Gastroesophageal sphincter (tissue), 3 donors: ENCODE measurements at regions not wholly inside any gene's neighbourhood (a gene's known extent, or its start where the extent isn't known, plus 50 kb on each side); places are given as distances from the start of the nearest gene placed in this dataset.

Experiments
- EP300 ChIP-seq: sonication (generic); formaldehyde crosslinking; IDR thresholded peaks from one replicate; pipeline ENCODE4 v1.6.1; 2017; ENCODE audit warnings: antibody characterized with exemption, mild to moderate bottlenecking
- POLR2A ChIP-seq, 2 donors: fragments of 450-650 bp; IDR thresholded peaks; one replicate each; pipeline ENCODE4 v1.6.1; 2017; ENCODE audit warnings: antibody characterized with exemption in 2 of 2, mild to moderate bottlenecking in 2 of 2, moderate library complexity in 1 of 2
- POLR2AphosphoS5 ChIP-seq: sonication (generic); formaldehyde crosslinking; IDR thresholded peaks from one replicate; pipeline ENCODE4 v1.6.1; 2017; ENCODE audit warnings: antibody characterized with exemption
- TF ChIP-seq, protein P1 (sequence below), 4 experiments: fragments of 200-600 bp in 2 of 4; fragments of 450-650 bp in 2 of 4; sonication (generic) in 1 of 4; IDR thresholded peaks; one replicate each; pipeline ENCODE4 v1.5.1; 2017 to 2019; ENCODE audit warnings: antibody characterized with exemption in 4 of 4, mild to moderate bottlenecking in 2 of 4, moderate library complexity in 2 of 4

DNA sequence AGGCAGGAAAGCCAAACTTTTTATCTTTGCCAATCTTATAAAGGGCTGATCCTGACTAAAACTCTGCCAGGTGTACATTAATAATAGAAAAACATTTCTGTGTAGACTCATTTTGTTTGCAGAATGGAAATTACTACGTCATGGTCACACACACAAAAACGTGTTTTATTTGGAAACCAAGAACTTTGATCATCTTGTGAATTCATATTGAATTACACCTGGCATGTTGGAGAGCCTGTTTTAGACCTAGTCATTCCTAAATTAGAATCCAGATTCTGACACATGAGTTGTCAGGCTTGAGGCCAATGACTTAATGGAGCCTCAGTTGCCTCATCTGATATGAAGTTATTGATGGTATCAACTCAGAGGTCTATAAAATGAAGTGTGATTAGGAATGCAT lies 235.6 kb upstream of the TENM4 start:
- no peak for TF ChIP-seq POLR2AphosphoS5
- TF ChIP-seq, protein P1, sequence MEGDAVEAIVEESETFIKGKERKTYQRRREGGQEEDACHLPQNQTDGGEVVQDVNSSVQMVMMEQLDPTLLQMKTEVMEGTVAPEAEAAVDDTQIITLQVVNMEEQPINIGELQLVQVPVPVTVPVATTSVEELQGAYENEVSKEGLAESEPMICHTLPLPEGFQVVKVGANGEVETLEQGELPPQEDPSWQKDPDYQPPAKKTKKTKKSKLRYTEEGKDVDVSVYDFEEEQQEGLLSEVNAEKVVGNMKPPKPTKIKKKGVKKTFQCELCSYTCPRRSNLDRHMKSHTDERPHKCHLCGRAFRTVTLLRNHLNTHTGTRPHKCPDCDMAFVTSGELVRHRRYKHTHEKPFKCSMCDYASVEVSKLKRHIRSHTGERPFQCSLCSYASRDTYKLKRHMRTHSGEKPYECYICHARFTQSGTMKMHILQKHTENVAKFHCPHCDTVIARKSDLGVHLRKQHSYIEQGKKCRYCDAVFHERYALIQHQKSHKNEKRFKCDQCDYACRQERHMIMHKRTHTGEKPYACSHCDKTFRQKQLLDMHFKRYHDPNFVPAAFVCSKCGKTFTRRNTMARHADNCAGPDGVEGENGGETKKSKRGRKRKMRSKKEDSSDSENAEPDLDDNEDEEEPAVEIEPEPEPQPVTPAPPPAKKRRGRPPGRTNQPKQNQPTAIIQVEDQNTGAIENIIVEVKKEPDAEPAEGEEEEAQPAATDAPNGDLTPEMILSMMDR (IDR thresholded peaks at IDR 0.05): no peak
- TF ChIP-seq EP300: no peak
- TF ChIP-seq POLR2A (IDR thresholded peaks at IDR 0.05): no peak
